ENCODE measurements at regions not wholly inside any gene's neighbourhood (a gene's known extent, or its start where the extent isn't known, plus 50 kb on each side); places are given as distances from the start of the nearest gene placed in this dataset.

DNA sequence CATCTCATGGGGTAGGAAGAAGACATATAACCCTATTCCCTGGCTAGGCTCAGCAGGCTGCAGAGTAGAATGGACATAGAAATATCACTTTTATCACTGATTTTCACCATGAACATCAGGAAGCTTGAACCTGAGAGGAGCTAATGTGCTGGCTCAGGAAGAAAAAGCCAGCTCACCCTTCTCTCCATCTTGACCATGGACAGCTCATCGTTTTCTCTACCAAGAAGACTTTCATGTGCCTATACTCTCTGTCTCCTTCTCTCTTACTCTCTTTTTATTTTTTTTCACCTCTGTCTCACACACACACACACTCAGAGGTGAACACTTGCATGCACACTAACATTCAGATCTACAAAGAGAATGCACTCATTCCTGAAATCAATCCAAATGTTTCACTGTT is 372.8 kb upstream of the CNTNAP5 start:
- TF ChIP-seq EZH2 (IDR thresholded peaks at IDR 0.05; ENCODE audit: borderline replicate concordance, low read length) = no peak
- TF ChIP-seq, protein P1, sequence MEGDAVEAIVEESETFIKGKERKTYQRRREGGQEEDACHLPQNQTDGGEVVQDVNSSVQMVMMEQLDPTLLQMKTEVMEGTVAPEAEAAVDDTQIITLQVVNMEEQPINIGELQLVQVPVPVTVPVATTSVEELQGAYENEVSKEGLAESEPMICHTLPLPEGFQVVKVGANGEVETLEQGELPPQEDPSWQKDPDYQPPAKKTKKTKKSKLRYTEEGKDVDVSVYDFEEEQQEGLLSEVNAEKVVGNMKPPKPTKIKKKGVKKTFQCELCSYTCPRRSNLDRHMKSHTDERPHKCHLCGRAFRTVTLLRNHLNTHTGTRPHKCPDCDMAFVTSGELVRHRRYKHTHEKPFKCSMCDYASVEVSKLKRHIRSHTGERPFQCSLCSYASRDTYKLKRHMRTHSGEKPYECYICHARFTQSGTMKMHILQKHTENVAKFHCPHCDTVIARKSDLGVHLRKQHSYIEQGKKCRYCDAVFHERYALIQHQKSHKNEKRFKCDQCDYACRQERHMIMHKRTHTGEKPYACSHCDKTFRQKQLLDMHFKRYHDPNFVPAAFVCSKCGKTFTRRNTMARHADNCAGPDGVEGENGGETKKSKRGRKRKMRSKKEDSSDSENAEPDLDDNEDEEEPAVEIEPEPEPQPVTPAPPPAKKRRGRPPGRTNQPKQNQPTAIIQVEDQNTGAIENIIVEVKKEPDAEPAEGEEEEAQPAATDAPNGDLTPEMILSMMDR (conservative IDR thresholded peaks at IDR 0.05 in 1 of 2, IDR thresholded peaks at IDR 0.05 in 1 of 2; ENCODE audit: extremely low read depth in 1 of 2, insufficient read depth in 1 of 2, low read depth in 1 of 2, low read length in 2 of 2) = no peak
